Esophagus squamous epithelium (tissue), 5 donors: ENCODE measurements at regions not wholly inside any gene's neighbourhood (a gene's known extent, or its start where the extent isn't known, plus 50 kb on each side); places are given as distances from the start of the nearest gene placed in this dataset.
"Not testable (repeated sequence)": the region's sequence is repeated elsewhere in the genome, so short reads cannot be mapped to it uniquely, and the experiment has no call there.

Source experiments
- DNase-seq: peaks from one replicate; lab custom pipeline; 2025; lab: John Stamatoyannopoulos, UW
- H3K27ac ChIP-seq, 4 donors: fragments of 200-600 bp; sonication (generic); one replicate each; pipeline ENCODE4 v1.5.1; 2016 to 2019; ENCODE audit warnings: mild to moderate bottlenecking in 1 of 4
- H3K27me3 ChIP-seq, 4 donors: fragments of 200-600 bp; sonication (generic); 1 replicate in 3 of 4; 2 replicates in 1 of 4; pipeline versions ENCODE4 v1.5.1 to v1.6.0; 2017 to 2021; ENCODE audit warnings: antibody characterized with exemption in 1 of 4
- H3K36me3 ChIP-seq, 3 donors: fragments of 200-600 bp; sonication (generic); one replicate each; pipeline ENCODE4 v1.5.1; 2016 to 2019
- H3K4me1 ChIP-seq, 3 donors: fragments of 200-600 bp; sonication (generic); one replicate each; pipeline ENCODE4 v1.5.1; 2017 to 2019
- H3K4me3 ChIP-seq, 4 donors: fragments of 200-600 bp; sonication (generic); 1 replicate in 3 of 4; 2 replicates in 1 of 4; pipeline ENCODE4 v1.5.1; 2016 to 2019; ENCODE audit warnings: mild to moderate bottlenecking in 2 of 4, moderate library complexity in 1 of 4
- H3K9me3 ChIP-seq, 3 donors: fragments of 200-600 bp; sonication (generic); one replicate each; pipeline ENCODE4 v1.5.1; 2016 to 2019
- WGBS, 2 donors: methylation state at CpG; one replicate each; pipeline ENCODE4 v1.1.5; 2018; 5-methylcytosine and 5-hydroxymethylcytosine counted together
- intact Hi-C: fragments of 100-400 bp; cut with DNase I; formaldehyde crosslinking; loops from one replicate; pipeline ENCODE4 v1.15.0; 2022
- donor health status: DM: yes; HTN: yes; CAD: no.

GRCh38 chr15:21357056-21357455 lies 83.2 kb downstream of the POTEB3 start:
- H3K4me3 ChIP-seq, intact Hi-C loops, H3K4me1 ChIP-seq, H3K27me3 ChIP-seq, H3K36me3 ChIP-seq, DNase-seq, H3K9me3 ChIP-seq, H3K27ac ChIP-seq: not testable (repeated sequence)
- WGBS, 2 donors: no CpG with 5 or more reads among the region's 6 CpGs

GRCh38 chr15:21355944-21356343 lies 84.4 kb downstream of the POTEB3 start:
- H3K4me3 ChIP-seq, DNase-seq, H3K36me3 ChIP-seq, intact Hi-C loops, H3K4me1 ChIP-seq, H3K27me3 ChIP-seq, H3K9me3 ChIP-seq, H3K27ac ChIP-seq: not testable (repeated sequence)
- WGBS, 2 donors: no CpG with 5 or more reads among the region's 6 CpGs

GRCh38 chr15:21354597-21354996 lies 85.7 kb downstream of the POTEB3 start:
- DNase-seq, H3K4me1 ChIP-seq, H3K36me3 ChIP-seq, H3K27me3 ChIP-seq, intact Hi-C loops, H3K4me3 ChIP-seq, H3K27ac ChIP-seq, H3K9me3 ChIP-seq: not testable (repeated sequence)
- WGBS, 2 donors: no CpG with 5 or more reads among the region's 20 CpGs

- H3K9me3 ChIP-seq, DNase-seq, intact Hi-C loops, H3K4me3 ChIP-seq, H3K4me1 ChIP-seq, H3K36me3 ChIP-seq, H3K27me3 ChIP-seq, H3K27ac ChIP-seq: not testable (repeated sequence)
- no CpG with 5 or more reads among the region's 40 CpGs for WGBS, 2 donors
Observed at GRCh38 chr15:21352670-21353318, 87.5 kb downstream of the POTEB3 start.

GRCh38 chr15:21344960-21345359 lies 95.3 kb downstream of the POTEB3 start:
- intact Hi-C loops, H3K9me3 ChIP-seq, H3K27me3 ChIP-seq, H3K27ac ChIP-seq, H3K4me1 ChIP-seq, DNase-seq, H3K36me3 ChIP-seq: not testable (repeated sequence)
- peak overlapping the region in 1 of 4 donors; percentile 42 for H3K4me3 ChIP-seq
- WGBS, 2 donors: no CpG with 5 or more reads among the region's 47 CpGs

- H3K9me3 ChIP-seq, H3K4me3 ChIP-seq, H3K36me3 ChIP-seq, H3K27me3 ChIP-seq, DNase-seq, intact Hi-C loops, H3K4me1 ChIP-seq, H3K27ac ChIP-seq: not testable (repeated sequence)
- no CpG with 5 or more reads among the region's 41 CpGs for WGBS, 2 donors
Observed at GRCh38 chr15:21344500-21344899, 95.8 kb downstream of the POTEB3 start.

GRCh38 chr15:21337028-21337427 lies 103.3 kb downstream of the POTEB3 start:
- H3K9me3 ChIP-seq, DNase-seq, H3K4me1 ChIP-seq, intact Hi-C loops, H3K27me3 ChIP-seq, H3K36me3 ChIP-seq, H3K4me3 ChIP-seq, H3K27ac ChIP-seq: not testable (repeated sequence)
- no CpG with 5 or more reads among the region's 2 CpGs for WGBS, 2 donors

GRCh38 chr15:21324720-21325460 lies 115.4 kb downstream of the POTEB3 start:
- WGBS, 2 donors: 42 to 60% methylated on average over 5 to 7 of the region's 68 CpGs
- H3K4me3 ChIP-seq, H3K27me3 ChIP-seq, H3K4me1 ChIP-seq, H3K9me3 ChIP-seq, H3K36me3 ChIP-seq, H3K27ac ChIP-seq, intact Hi-C loops, DNase-seq: not testable (repeated sequence)

GRCh38 chr15:21284353-21284752 lies 155.9 kb downstream of the POTEB3 start:
- H3K9me3 ChIP-seq, DNase-seq, H3K36me3 ChIP-seq, H3K4me1 ChIP-seq, H3K4me3 ChIP-seq, intact Hi-C loops, H3K27ac ChIP-seq, H3K27me3 ChIP-seq: not testable (repeated sequence)
- 40 to 41% methylated on average over 1 of the region's 2 CpGs for WGBS, 2 donors

GRCh38 chr15:21283210-21283609 lies 157.1 kb downstream of the POTEB3 start:
- WGBS, 2 donors: no CpG with 5 or more reads among the region's 1 CpG
- H3K36me3 ChIP-seq, DNase-seq, H3K4me1 ChIP-seq, intact Hi-C loops, H3K27ac ChIP-seq, H3K9me3 ChIP-seq, H3K4me3 ChIP-seq, H3K27me3 ChIP-seq: not testable (repeated sequence)

GRCh38 chr15:21280272-21280671 lies 160.0 kb downstream of the POTEB3 start:
- H3K4me3 ChIP-seq, H3K4me1 ChIP-seq, intact Hi-C loops, H3K27ac ChIP-seq, H3K27me3 ChIP-seq, H3K36me3 ChIP-seq, H3K9me3 ChIP-seq, DNase-seq: not testable (repeated sequence)
- no CpG with 5 or more reads among the region's 3 CpGs for WGBS, 2 donors

GRCh38 chr15:21272176-21272982 lies 167.9 kb downstream of the POTEB3 start:
- WGBS, 2 donors: 38 to 41% methylated on average over 3 of the region's 3 CpGs
- intact Hi-C loops, H3K4me3 ChIP-seq, H3K27ac ChIP-seq, H3K9me3 ChIP-seq, DNase-seq, H3K36me3 ChIP-seq, H3K4me1 ChIP-seq, H3K27me3 ChIP-seq: not testable (repeated sequence)
